WTC11 (cell line): ENCODE measurements at regions not wholly inside any gene's neighbourhood (a gene's known extent, or its start where the extent isn't known, plus 50 kb on each side); places are given as distances from the start of the nearest gene placed in this dataset.

Source experiments
- ATAC-seq: fragments of 200-7000 bp; cut with Tn5 transposase; 2 replicates; pipeline ENCODE4 v1.10.0; 2021; ENCODE audit warnings: mild to moderate bottlenecking, moderate library complexity
- CTCF ChIA-PET: fragments of 300-600 bp; sonication (Branson Sonifier 250); formaldehyde crosslinking; loops from one replicate; lab custom pipeline; 2021; ENCODE audit warnings: antibody characterized with exemption; lab: Charles Lee
- POLR2A ChIA-PET: fragments of 350-600 bp; sonication (Branson Sonifier 250); formaldehyde crosslinking; loops from one replicate; lab custom pipeline; 2021; ENCODE audit warnings: antibody characterized with exemption; lab: Charles Lee
- DNase-seq: peaks from one replicate; pipeline ENCODE4 v3.0.0; 2021; ENCODE audit warnings: low spot score
- H3K27ac Mint-ChIP-seq: 2 replicates; pipeline ENCODE4 v1.8.0; 2021; ENCODE audit warnings: mixed read lengths
- H3K27me3 Mint-ChIP-seq: 2 replicates; pipeline ENCODE4 v1.8.0; 2021; ENCODE audit warnings: low read depth, mild to moderate bottlenecking, moderate library complexity, mixed read lengths
- H3K36me3 Mint-ChIP-seq: 2 replicates; pipeline ENCODE4 v1.8.0; 2021; ENCODE audit warnings: mixed read lengths
- H3K4me1 Mint-ChIP-seq: 2 replicates; pipeline ENCODE4 v1.8.0; 2022; ENCODE audit warnings: mixed read lengths
- H3K4me3 Mint-ChIP-seq: 2 replicates; pipeline ENCODE4 v1.8.0; 2021; ENCODE audit warnings: mild to moderate bottlenecking, moderate library complexity, mixed read lengths
- H3K9me3 Mint-ChIP-seq: 2 replicates; pipeline ENCODE4 v1.8.0; 2021; ENCODE audit warnings: mixed read lengths
- AR ChIP-seq: fragments of 250-450 bp; sonication (Bioruptor Pico); IDR thresholded peaks from 2 replicates; pipeline ENCODE4 v1.9.0; 2021; ENCODE audit warnings: mild to moderate bottlenecking
- ATF3 ChIP-seq: sonication (generic); formaldehyde crosslinking; conservative IDR thresholded peaks from 2 replicates; pipeline ENCODE4 v1.8.1; 2022; ENCODE audit warnings: mild to moderate bottlenecking, missing genetic modification reagents
- ATF6 ChIP-seq: sonication (generic); formaldehyde crosslinking; IDR thresholded peaks from 2 replicates; pipeline ENCODE4 v1.8.1; 2023; ENCODE audit warnings: mild to moderate bottlenecking, missing genetic modification reagents
- CDX4 ChIP-seq: fragments of 250-450 bp; sonication (Bioruptor Pico); IDR thresholded peaks from 2 replicates; pipeline ENCODE4 v1.9.0; 2021; ENCODE audit warnings: moderate library complexity, mild to moderate bottlenecking, inconsistent platforms, borderline replicate concordance
- CTCF ChIP-seq: fragments of 200-600 bp; IDR thresholded peaks from 2 replicates; pipeline ENCODE4 v1.8.0; 2022; ENCODE audit warnings: antibody characterized with exemption
- E2F1 ChIP-seq: sonication (generic); formaldehyde crosslinking; IDR thresholded peaks from 2 replicates; pipeline ENCODE4 v1.8.0; 2022; ENCODE audit warnings: mild to moderate bottlenecking, missing genetic modification reagents
- FOXP1 ChIP-seq: sonication (generic); formaldehyde crosslinking; IDR thresholded peaks from 2 replicates; pipeline ENCODE4 v1.8.0; 2022; ENCODE audit warnings: missing genetic modification reagents, mild to moderate bottlenecking, moderate library complexity, borderline replicate concordance
- HMGA2 ChIP-seq: fragments of 250-450 bp; sonication (Bioruptor Pico); IDR thresholded peaks from 2 replicates; pipeline ENCODE4 v1.4.0; 2021; ENCODE audit warnings: mild to moderate bottlenecking, moderate library complexity
- NFE2L1 ChIP-seq: sonication (generic); formaldehyde crosslinking; IDR thresholded peaks from 2 replicates; pipeline ENCODE4 v1.8.1; 2023; ENCODE audit warnings: missing genetic modification reagents
- NR1H2 ChIP-seq: sonication (generic); formaldehyde crosslinking; IDR thresholded peaks from 2 replicates; pipeline ENCODE4 v1.9.0; 2021; ENCODE audit warnings: mild to moderate bottlenecking, moderate library complexity, missing genetic modification reagents
- OVOL2 ChIP-seq: fragments of 250-450 bp; sonication (Bioruptor Pico); IDR thresholded peaks from 2 replicates; pipeline ENCODE4 v1.9.0; 2021; ENCODE audit warnings: mild to moderate bottlenecking, borderline replicate concordance
- PRDM15 ChIP-seq: sonication (generic); formaldehyde crosslinking; IDR thresholded peaks from 2 replicates; pipeline ENCODE4 v1.8.0; 2022; ENCODE audit warnings: missing genetic modification reagents
- SMAD4 ChIP-seq: sonication (generic); formaldehyde crosslinking; IDR thresholded peaks from 2 replicates; pipeline ENCODE4 v1.8.0; 2022; ENCODE audit warnings: mild to moderate bottlenecking, missing genetic modification reagents
- TCF7 ChIP-seq: sonication (generic); formaldehyde crosslinking; IDR thresholded peaks from 2 replicates; pipeline ENCODE4 v1.8.0; 2022; ENCODE audit warnings: mild to moderate bottlenecking, low read depth, missing genetic modification reagents, moderate library complexity
- USF1 ChIP-seq: sonication (generic); formaldehyde crosslinking; IDR thresholded peaks from 2 replicates; pipeline ENCODE4 v1.8.0; 2022; ENCODE audit warnings: mild to moderate bottlenecking, missing genetic modification reagents
- ZBTB21 ChIP-seq: sonication (generic); formaldehyde crosslinking; IDR thresholded peaks from 2 replicates; pipeline ENCODE4 v1.8.1; 2023; ENCODE audit warnings: mild to moderate bottlenecking, missing genetic modification reagents, borderline replicate concordance
- ZNF138 ChIP-seq: sonication (generic); formaldehyde crosslinking; conservative IDR thresholded peaks from 2 replicates; pipeline ENCODE4 v1.8.1; 2022; ENCODE audit warnings: mild to moderate bottlenecking, moderate library complexity, missing genetic modification reagents
- ZNF416 ChIP-seq: fragments of 250-450 bp; sonication (Bioruptor Pico); IDR thresholded peaks from 2 replicates; pipeline ENCODE4 v1.9.0; 2021; ENCODE audit warnings: mild to moderate bottlenecking, inconsistent platforms

GRCh38 chr7:156493942-156494341 lies 146.6 kb upstream of the RNF32 start:
- no peaks in the 10 kb centered on the region for H3K27me3 Mint-ChIP-seq
- ChIA-PET POLR2A (no interaction called here), CTCF (no interaction called here)
- no peak overlapping the region for H3K4me3 Mint-ChIP-seq
- H3K27ac Mint-ChIP-seq, result no peak overlapping the region
- no peaks in the 10 kb centered on the region for H3K9me3 Mint-ChIP-seq
- ATAC-seq (no peak), DNase-seq (no peak)
- TF ChIP-seq AR, result no peak
- TF ChIP-seq PRDM15 (CRISPR knock-in tag), result no peak
- no peak for TF ChIP-seq CDX4
- no peak for TF ChIP-seq NFE2L1 (CRISPR knock-in tag)
- TF ChIP-seq ZNF138, result no peak
- no peak for TF ChIP-seq OVOL2
- TF ChIP-seq HMGA2 (CRISPR knock-in tag), result no peak
- TF ChIP-seq TCF7 (CRISPR knock-in tag), result no peak
- no peak for TF ChIP-seq ZBTB21 (CRISPR knock-in tag)
- TF ChIP-seq USF1 (CRISPR knock-in tag), result no peak
- no peak for TF ChIP-seq FOXP1 (CRISPR knock-in tag)
- no peak for TF ChIP-seq NR1H2 (CRISPR knock-in tag)
- TF ChIP-seq ATF3 (CRISPR knock-in tag), result no peak
- TF ChIP-seq CTCF, result no peak
- TF ChIP-seq ATF6, result no peak
- TF ChIP-seq ZNF416, result no peak
- TF ChIP-seq SMAD4 (CRISPR knock-in tag), result no peak
- TF ChIP-seq E2F1, result no peak
- no peaks in the 10 kb centered on the region for H3K4me1 Mint-ChIP-seq
- H3K36me3 Mint-ChIP-seq, result no peaks in the 10 kb centered on the region
